Psoas muscle (tissue), 7 donors: ENCODE measurements at regions not wholly inside any gene's neighbourhood (a gene's known extent, or its start where the extent isn't known, plus 50 kb on each side); places are given as distances from the start of the nearest gene placed in this dataset.

Experiments used
- ATAC-seq, 4 donors: fragments of 200-7000 bp; cut with Tn5 transposase; one replicate each; pipeline ENCODE4 v1.9.1; 2020; ENCODE audit warnings: moderate library complexity in 3 of 4, mild to moderate bottlenecking in 2 of 4
- DNase-seq, 2 donors: peaks; one replicate each; pipeline ENCODE4 v3.0.0-alpha.2; 2020
- H3K27ac ChIP-seq: fragments of 200-600 bp; one replicate; pipeline ENCODE4 v1.8.0; 2022
- H3K27me3 ChIP-seq, 3 donors: fragments of 200-600 bp in 1 of 3; one replicate each; pipeline versions ENCODE4 v1.6.1 to v1.8.0; 2013 to 2022; ENCODE audit warnings: low read length in 2 of 3, mild to moderate bottlenecking in 2 of 3, moderate library complexity in 1 of 3; ENCODE audit not compliant: insufficient read depth in 3 of 3
- H3K36me3 ChIP-seq, 2 donors: fragments of 200-600 bp in 1 of 2; one replicate each; pipeline versions ENCODE4 v1.6.1 to v1.8.0; 2013 to 2022; ENCODE audit warnings: low read depth in 1 of 2, mild to moderate bottlenecking in 1 of 2, moderate library complexity in 1 of 2; ENCODE audit not compliant: insufficient read depth in 1 of 2
- H3K4me1 ChIP-seq: fragments of 200-600 bp; one replicate; pipeline ENCODE4 v1.8.0; 2022
- H3K4me3 ChIP-seq: fragments of 200-600 bp; one replicate; pipeline ENCODE4 v1.8.0; 2022; ENCODE audit warnings: mild to moderate bottlenecking
- H3K9me3 ChIP-seq: fragments of 200-600 bp; one replicate; pipeline ENCODE4 v1.8.0; 2022
- WGBS, 3 donors: extraction: QIAGEN DNeasy Blood & Tissue Kit; methylation state at CpG; one replicate each; pipeline versions ENCODE4 v1.1.6 to v1.1.7; 2013; 5-methylcytosine and 5-hydroxymethylcytosine counted together
- intact Hi-C, 2 donors: fragments of 100-400 bp; cut with DNase I; formaldehyde crosslinking; loops; one replicate each; pipeline versions ENCODE4 v1.11.0 to v1.14.2; 2022
- TF ChIP-seq, protein P1 (sequence below): fragments of 200-600 bp; IDR thresholded peaks from one replicate; pipeline ENCODE4 v1.8.0; 2022; ENCODE audit warnings: antibody characterized with exemption
- donor health status: healthy with polysubstance abuse.
- donor health status: DM: no; HTN: no; CAD: no; lungs with moderate emphysema.
- donor health status: Bipolar disorder and iron deficiency.
- donor health status: healthy.
- donor health status: DM: yes; HTN: yes; CAD: no.
- donor health status: DM: no; HTN: no; CAD: no.
- donor health status: DM: yes; HTN: yes; CAD: no.

DNA sequence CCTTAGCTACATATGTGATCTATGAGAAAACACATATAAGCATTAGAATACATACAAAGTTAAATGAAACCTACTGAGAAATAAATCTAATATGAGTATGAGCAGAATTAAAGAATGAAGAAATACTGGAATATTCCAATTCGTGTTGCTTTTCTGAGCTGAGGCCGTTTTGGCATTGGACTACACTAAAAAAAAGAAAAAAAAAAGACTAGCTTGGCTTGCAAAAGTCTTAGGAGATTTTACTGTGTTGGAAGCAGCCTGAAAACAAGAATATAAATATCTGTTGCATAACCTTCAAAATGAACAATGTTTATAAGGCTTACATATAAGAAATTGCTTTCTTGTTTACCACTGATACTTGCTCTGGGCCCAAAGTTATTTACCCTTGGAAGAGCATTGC lies 562.8 kb downstream of the TMEM182 start:
- H3K9me3 ChIP-seq: no peaks in the 10 kb centered on the region
- WGBS, 3 donors: 64 to 72% (median 68%) methylated on average over 2 of the region's 2 CpGs
- intact Hi-C loops: no loop called here
- H3K36me3 ChIP-seq: no peaks in the 10 kb centered on the region
- H3K27ac ChIP-seq: no peak overlapping the region
- H3K27me3 ChIP-seq: no peaks in the 10 kb centered on the region
- DNase-seq (no peak), ATAC-seq (no peak)
- no peaks in the 10 kb centered on the region for H3K4me1 ChIP-seq
- no peak overlapping the region for H3K4me3 ChIP-seq
- TF ChIP-seq, protein P1, sequence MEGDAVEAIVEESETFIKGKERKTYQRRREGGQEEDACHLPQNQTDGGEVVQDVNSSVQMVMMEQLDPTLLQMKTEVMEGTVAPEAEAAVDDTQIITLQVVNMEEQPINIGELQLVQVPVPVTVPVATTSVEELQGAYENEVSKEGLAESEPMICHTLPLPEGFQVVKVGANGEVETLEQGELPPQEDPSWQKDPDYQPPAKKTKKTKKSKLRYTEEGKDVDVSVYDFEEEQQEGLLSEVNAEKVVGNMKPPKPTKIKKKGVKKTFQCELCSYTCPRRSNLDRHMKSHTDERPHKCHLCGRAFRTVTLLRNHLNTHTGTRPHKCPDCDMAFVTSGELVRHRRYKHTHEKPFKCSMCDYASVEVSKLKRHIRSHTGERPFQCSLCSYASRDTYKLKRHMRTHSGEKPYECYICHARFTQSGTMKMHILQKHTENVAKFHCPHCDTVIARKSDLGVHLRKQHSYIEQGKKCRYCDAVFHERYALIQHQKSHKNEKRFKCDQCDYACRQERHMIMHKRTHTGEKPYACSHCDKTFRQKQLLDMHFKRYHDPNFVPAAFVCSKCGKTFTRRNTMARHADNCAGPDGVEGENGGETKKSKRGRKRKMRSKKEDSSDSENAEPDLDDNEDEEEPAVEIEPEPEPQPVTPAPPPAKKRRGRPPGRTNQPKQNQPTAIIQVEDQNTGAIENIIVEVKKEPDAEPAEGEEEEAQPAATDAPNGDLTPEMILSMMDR: no peak

DNA sequence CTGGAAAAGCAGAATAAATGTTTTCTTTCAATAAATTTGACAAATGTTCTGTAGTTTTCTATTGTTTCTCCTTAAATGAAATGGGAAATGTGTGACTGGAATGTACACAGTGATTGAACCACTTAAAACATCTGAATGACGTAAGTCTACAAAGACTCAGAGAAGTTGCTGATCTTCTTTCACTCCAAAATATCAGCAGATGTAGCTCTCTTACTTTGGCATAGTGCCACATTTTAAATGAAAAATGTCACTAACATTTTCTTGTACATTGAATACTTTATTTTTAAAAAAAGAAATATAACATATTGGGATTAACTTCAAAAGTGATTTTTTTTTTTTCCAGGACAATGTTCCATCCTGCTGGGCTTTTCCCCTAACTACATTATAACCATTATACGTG lies 565.6 kb downstream of the TMEM182 start:
- TF ChIP-seq, protein P1: no peak
- DNase-seq (no peak), ATAC-seq (no peak)
- Histone ChIP-seq H3K27me3 (no peaks in the 10 kb centered on the region), H3K4me3 (no peak overlapping the region), H3K36me3 (no peaks in the 10 kb centered on the region), H3K9me3 (no peaks in the 10 kb centered on the region), H3K27ac (no peak overlapping the region), H3K4me1 (no peaks in the 10 kb centered on the region)
- intact Hi-C loops: no loop called here
- 37 to 47% (median 38%) methylated on average over 2 of the region's 2 CpGs for WGBS, 3 donors

DNA sequence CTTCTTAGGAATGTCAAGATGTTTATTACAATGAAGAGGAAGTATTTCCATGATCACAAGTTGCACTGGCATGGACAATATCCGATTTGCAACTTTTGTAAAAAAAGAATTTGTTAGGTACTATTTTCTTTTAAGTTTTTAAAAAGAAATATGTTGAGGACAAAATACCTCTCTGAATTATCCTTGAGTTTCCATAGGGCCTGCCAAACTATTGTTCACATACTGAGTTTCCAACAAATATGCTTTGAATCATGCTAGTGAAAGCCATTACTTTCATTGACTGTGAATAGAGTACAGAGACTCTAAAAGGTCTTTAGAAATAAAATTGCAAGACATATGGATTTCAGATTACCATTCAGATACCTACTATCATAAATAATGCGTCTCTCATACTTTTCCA lies 566.1 kb downstream of the TMEM182 start:
- Histone ChIP-seq H3K27ac (no peak overlapping the region), H3K4me3 (no peak overlapping the region), H3K9me3 (no peaks in the 10 kb centered on the region), H3K36me3 (no peaks in the 10 kb centered on the region), H3K4me1 (no peaks in the 10 kb centered on the region), H3K27me3 (no peaks in the 10 kb centered on the region)
- intact Hi-C loops: no loop called here
- ATAC-seq (no peak), DNase-seq (no peak)
- WGBS, 3 donors: 76 to 88% (median 85%) methylated on average over 2 of the region's 2 CpGs
- TF ChIP-seq, protein P1: no peak

DNA sequence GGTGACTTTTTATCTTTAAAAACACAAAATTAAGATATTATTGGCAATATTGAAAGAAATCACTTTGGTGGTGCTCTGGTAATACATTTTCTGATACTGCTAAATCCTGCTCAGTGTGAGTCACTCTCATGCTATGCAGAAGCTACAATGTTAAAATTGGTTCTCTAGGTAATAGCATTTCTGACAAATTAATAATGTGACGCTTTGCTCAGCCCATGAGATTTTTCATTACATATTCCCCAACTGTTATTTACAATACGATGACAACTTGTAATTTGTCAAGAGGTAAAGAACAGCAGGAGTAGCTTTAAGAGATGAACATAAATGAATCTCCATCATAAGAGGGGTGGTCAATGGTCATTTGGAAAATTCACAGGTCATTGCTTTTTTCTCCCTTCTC lies 573.6 kb downstream of the TMEM182 start:
- no peaks in the 10 kb centered on the region for H3K4me1 ChIP-seq
- no peak overlapping the region for H3K4me3 ChIP-seq
- H3K27me3 ChIP-seq: no peaks in the 10 kb centered on the region
- TF ChIP-seq, protein P1: no peak
- H3K9me3 ChIP-seq: no peaks in the 10 kb centered on the region
- DNase-seq (no peak), ATAC-seq (no peak)
- intact Hi-C loops: no loop called here
- H3K36me3 ChIP-seq: no peaks in the 10 kb centered on the region
- 76 to 86% (median 86%) methylated on average over 2 of the region's 2 CpGs for whole genome bisulfite sequencing, 3 donors
- H3K27ac ChIP-seq: no peak overlapping the region

DNA sequence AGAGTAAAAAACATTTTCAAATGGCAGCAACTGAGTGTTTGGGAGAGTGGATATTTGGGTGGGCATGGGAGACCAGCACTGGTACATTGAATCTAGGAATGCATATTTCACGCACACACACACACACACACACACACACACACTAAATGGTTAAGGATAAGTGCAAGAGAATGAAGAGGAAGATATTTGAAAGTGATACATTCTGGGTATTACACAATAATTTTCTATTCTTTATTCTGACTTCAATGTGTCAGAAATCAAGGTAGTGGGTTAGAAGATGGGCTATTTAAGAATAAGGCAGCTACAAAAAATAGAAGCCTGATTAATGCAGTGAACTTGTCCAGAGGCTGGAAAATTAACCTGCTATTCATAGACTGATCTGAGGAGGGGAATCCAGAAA lies 577.0 kb downstream of the TMEM182 start:
- intact Hi-C loops: no loop called here
- 75 to 83% (median 75%) methylated on average over 1 of the region's 1 CpG for WGBS, 3 donors
- ATAC-seq (no peak), DNase-seq (no peak)
- Histone ChIP-seq H3K9me3 (no peaks in the 10 kb centered on the region), H3K27me3 (no peaks in the 10 kb centered on the region), H3K4me3 (no peak overlapping the region), H3K4me1 (no peaks in the 10 kb centered on the region), H3K27ac (no peak overlapping the region), H3K36me3 (no peaks in the 10 kb centered on the region)
- TF ChIP-seq, protein P1: no peak
